ENCODE measurements at regions not wholly inside any gene's neighbourhood (a gene's known extent, or its start where the extent isn't known, plus 50 kb on each side); places are given as distances from the start of the nearest gene placed in this dataset.

GRCh38 chr1:5725855-5726585, 266.2 kb downstream of the NPHP4 start:
- TF ChIP-seq CTCF (IDR thresholded peaks at IDR 0.05) = no peak
- no peak for TF ChIP-seq POLR2A (IDR thresholded peaks at IDR 0.05)

All from heart left ventricle (tissue), 13 donors.